SU-DHL-6 (cell line): ENCODE measurements at regions not wholly inside any gene's neighbourhood (a gene's known extent, or its start where the extent isn't known, plus 50 kb on each side); places are given as distances from the start of the nearest gene placed in this dataset.

Experiments
- EZH2phosphoT487 ChIP-seq: fragments of 200-600 bp; sonication (generic), shearing (Covaris generic); conservative IDR thresholded peaks from 2 replicates; pipeline ENCODE4 v1.6.1; 2018; ENCODE audit warnings: mild to moderate bottlenecking, antibody characterized with exemption, low read length, moderate library complexity, mixed read lengths
- TF ChIP-seq, protein P1 (sequence below): fragments of 200-600 bp; sonication (generic); IDR thresholded peaks from one replicate; pipeline ENCODE4 v1.5.1; 2017; ENCODE audit warnings: antibody characterized with exemption, mild to moderate bottlenecking, low read length, moderate library complexity; ENCODE audit not compliant: insufficient read depth, poor library complexity, severe bottlenecking

- TF ChIP-seq, protein P1, sequence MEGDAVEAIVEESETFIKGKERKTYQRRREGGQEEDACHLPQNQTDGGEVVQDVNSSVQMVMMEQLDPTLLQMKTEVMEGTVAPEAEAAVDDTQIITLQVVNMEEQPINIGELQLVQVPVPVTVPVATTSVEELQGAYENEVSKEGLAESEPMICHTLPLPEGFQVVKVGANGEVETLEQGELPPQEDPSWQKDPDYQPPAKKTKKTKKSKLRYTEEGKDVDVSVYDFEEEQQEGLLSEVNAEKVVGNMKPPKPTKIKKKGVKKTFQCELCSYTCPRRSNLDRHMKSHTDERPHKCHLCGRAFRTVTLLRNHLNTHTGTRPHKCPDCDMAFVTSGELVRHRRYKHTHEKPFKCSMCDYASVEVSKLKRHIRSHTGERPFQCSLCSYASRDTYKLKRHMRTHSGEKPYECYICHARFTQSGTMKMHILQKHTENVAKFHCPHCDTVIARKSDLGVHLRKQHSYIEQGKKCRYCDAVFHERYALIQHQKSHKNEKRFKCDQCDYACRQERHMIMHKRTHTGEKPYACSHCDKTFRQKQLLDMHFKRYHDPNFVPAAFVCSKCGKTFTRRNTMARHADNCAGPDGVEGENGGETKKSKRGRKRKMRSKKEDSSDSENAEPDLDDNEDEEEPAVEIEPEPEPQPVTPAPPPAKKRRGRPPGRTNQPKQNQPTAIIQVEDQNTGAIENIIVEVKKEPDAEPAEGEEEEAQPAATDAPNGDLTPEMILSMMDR: no peak
- no peak for TF ChIP-seq EZH2phosphoT487
These were observed 79.5 kb upstream of the FAM9C start for GRCh38 chrX:13123857-13124345.
